ENCODE measurements at regions not wholly inside any gene's neighbourhood (a gene's known extent, or its start where the extent isn't known, plus 50 kb on each side); places are given as distances from the start of the nearest gene placed in this dataset.
"Not testable (repeated sequence)": the region's sequence is repeated elsewhere in the genome, so short reads cannot be mapped to it uniquely, and the experiment has no call there.

- H3K4me3 Mint-ChIP-seq: no peak overlapping the region
- H3K27ac Mint-ChIP-seq: no peak overlapping the region
- H3K36me3 Mint-ChIP-seq (ENCODE audit: low read depth): no peaks in the 10 kb centered on the region
- no peaks in the 10 kb centered on the region for H3K27me3 Mint-ChIP-seq (ENCODE audit: low read depth)
- peaks cover 9% of the 10 kb centered on the region for H3K9me3 Mint-ChIP-seq
- H3K4me1 Mint-ChIP-seq (ENCODE audit: low read depth): no peaks in the 10 kb centered on the region
These were observed 756.0 kb downstream of the LUZP2 start for GRCh38 chr11:25252854-25253253.

GRCh38 chr11:25263861-25264260 lies 767.0 kb downstream of the LUZP2 start:
- not testable (repeated sequence) for H3K27ac Mint-ChIP-seq; H3K36me3 Mint-ChIP-seq (ENCODE audit: low read depth); H3K4me1 Mint-ChIP-seq (ENCODE audit: low read depth); H3K27me3 Mint-ChIP-seq (ENCODE audit: low read depth); H3K4me3 Mint-ChIP-seq
- peaks cover 20% of the 10 kb centered on the region for H3K9me3 Mint-ChIP-seq

GRCh38 chr11:25271301-25271700 lies 774.4 kb downstream of the LUZP2 start:
- Mint-ChIP-seq H3K36me3 (ENCODE audit: low read depth) (no peaks in the 10 kb centered on the region), H3K9me3 (peaks cover 13% of the 10 kb centered on the region), H3K27me3 (ENCODE audit: low read depth) (no peaks in the 10 kb centered on the region), H3K4me3 (no peak overlapping the region), H3K27ac (no peak overlapping the region), H3K4me1 (ENCODE audit: low read depth) (no peaks in the 10 kb centered on the region)

GRCh38 chr11:25272214-25272613 lies 775.4 kb downstream of the LUZP2 start:
- H3K4me3 Mint-ChIP-seq: no peak overlapping the region
- H3K27me3 Mint-ChIP-seq (ENCODE audit: low read depth): no peaks in the 10 kb centered on the region
- H3K9me3 Mint-ChIP-seq: peaks cover 9% of the 10 kb centered on the region
- no peaks in the 10 kb centered on the region for H3K36me3 Mint-ChIP-seq (ENCODE audit: low read depth)
- no peak overlapping the region for H3K27ac Mint-ChIP-seq
- H3K4me1 Mint-ChIP-seq (ENCODE audit: low read depth): no peaks in the 10 kb centered on the region

- H3K4me3 Mint-ChIP-seq; H3K36me3 Mint-ChIP-seq (ENCODE audit: low read depth); H3K4me1 Mint-ChIP-seq (ENCODE audit: low read depth); H3K27ac Mint-ChIP-seq; H3K27me3 Mint-ChIP-seq (ENCODE audit: low read depth): not testable (repeated sequence)
- H3K9me3 Mint-ChIP-seq: peaks cover 28% of the 10 kb centered on the region
These were observed 784.0 kb downstream of the LUZP2 start for GRCh38 chr11:25280821-25281220.

GRCh38 chr11:25293166-25293565 lies 796.3 kb downstream of the LUZP2 start:
- H3K36me3 Mint-ChIP-seq (ENCODE audit: low read depth): no peaks in the 10 kb centered on the region
- H3K27me3 Mint-ChIP-seq (ENCODE audit: low read depth): no peaks in the 10 kb centered on the region
- H3K4me1 Mint-ChIP-seq (ENCODE audit: low read depth): no peaks in the 10 kb centered on the region
- peaks cover 11% of the 10 kb centered on the region for H3K9me3 Mint-ChIP-seq
- H3K27ac Mint-ChIP-seq: no peak overlapping the region
- H3K4me3 Mint-ChIP-seq: no peak overlapping the region

GRCh38 chr11:25298450-25298849 lies 801.6 kb downstream of the LUZP2 start:
- Mint-ChIP-seq H3K27me3 (ENCODE audit: low read depth) (no peaks in the 10 kb centered on the region), H3K27ac (no peak overlapping the region), H3K4me1 (ENCODE audit: low read depth) (no peaks in the 10 kb centered on the region), H3K4me3 (no peak overlapping the region), H3K36me3 (ENCODE audit: low read depth) (no peaks in the 10 kb centered on the region), H3K9me3 (peaks cover 31% of the 10 kb centered on the region)

- H3K36me3 Mint-ChIP-seq (ENCODE audit: low read depth): no peaks in the 10 kb centered on the region
- peaks cover 34% of the 10 kb centered on the region for H3K9me3 Mint-ChIP-seq
- no peaks in the 10 kb centered on the region for H3K27me3 Mint-ChIP-seq (ENCODE audit: low read depth)
- no peaks in the 10 kb centered on the region for H3K4me1 Mint-ChIP-seq (ENCODE audit: low read depth)
- no peak overlapping the region for H3K27ac Mint-ChIP-seq
- H3K4me3 Mint-ChIP-seq: no peak overlapping the region
These were observed 813.0 kb downstream of the LUZP2 start for GRCh38 chr11:25309818-25310217.

- Mint-ChIP-seq H3K4me3 (no peak overlapping the region), H3K4me1 (ENCODE audit: low read depth) (no peaks in the 10 kb centered on the region), H3K36me3 (ENCODE audit: low read depth) (no peaks in the 10 kb centered on the region), H3K9me3 (peaks cover 5% of the 10 kb centered on the region), H3K27me3 (ENCODE audit: low read depth) (no peaks in the 10 kb centered on the region), H3K27ac (no peak overlapping the region)
These were observed 820.4 kb downstream of the LUZP2 start for GRCh38 chr11:25317216-25317615.

- no peaks in the 10 kb centered on the region for H3K27me3 Mint-ChIP-seq (ENCODE audit: low read depth)
- no peaks in the 10 kb centered on the region for H3K4me1 Mint-ChIP-seq (ENCODE audit: low read depth)
- no peak overlapping the region for H3K4me3 Mint-ChIP-seq
These were observed 822.3 kb downstream of the LUZP2 start for GRCh38 chr11:25319127-25319526.

GRCh38 chr11:25327656-25328055 lies 830.8 kb downstream of the LUZP2 start:
- Mint-ChIP-seq H3K27me3 (ENCODE audit: low read depth) (no peaks in the 10 kb centered on the region), H3K4me1 (ENCODE audit: low read depth) (no peaks in the 10 kb centered on the region), H3K36me3 (ENCODE audit: low read depth) (no peaks in the 10 kb centered on the region), H3K9me3 (peaks cover 15% of the 10 kb centered on the region), H3K27ac (no peak overlapping the region), H3K4me3 (no peak overlapping the region)

More at GRCh38 chr11:25319127-25319526, 822.3 kb downstream of the LUZP2 start:
- peaks cover 18% of the 10 kb centered on the region for H3K9me3 Mint-ChIP-seq
- H3K27ac Mint-ChIP-seq: no peak overlapping the region
- no peaks in the 10 kb centered on the region for H3K36me3 Mint-ChIP-seq (ENCODE audit: low read depth)

- Mint-ChIP-seq H3K27ac (no peak overlapping the region), H3K4me3 (no peak overlapping the region), H3K27me3 (ENCODE audit: low read depth) (no peaks in the 10 kb centered on the region), H3K4me1 (ENCODE audit: low read depth) (no peaks in the 10 kb centered on the region), H3K36me3 (ENCODE audit: low read depth) (no peaks in the 10 kb centered on the region), H3K9me3 (peaks cover 4% of the 10 kb centered on the region)
These were observed 842.4 kb downstream of the LUZP2 start for GRCh38 chr11:25339281-25339680.

GRCh38 chr11:25349537-25349936 lies 852.7 kb downstream of the LUZP2 start:
- Mint-ChIP-seq H3K4me3 (no peak overlapping the region), H3K36me3 (ENCODE audit: low read depth) (no peaks in the 10 kb centered on the region), H3K4me1 (ENCODE audit: low read depth) (no peaks in the 10 kb centered on the region), H3K27ac (no peak overlapping the region), H3K27me3 (ENCODE audit: low read depth) (no peaks in the 10 kb centered on the region), H3K9me3 (peaks cover 24% of the 10 kb centered on the region)

- H3K9me3 Mint-ChIP-seq: peaks cover 31% of the 10 kb centered on the region
- no peaks in the 10 kb centered on the region for H3K27me3 Mint-ChIP-seq (ENCODE audit: low read depth)
- H3K36me3 Mint-ChIP-seq (ENCODE audit: low read depth): no peaks in the 10 kb centered on the region
- H3K4me3 Mint-ChIP-seq: no peak overlapping the region
- H3K4me1 Mint-ChIP-seq (ENCODE audit: low read depth): no peaks in the 10 kb centered on the region
- H3K27ac Mint-ChIP-seq: no peak overlapping the region
These were observed 854.3 kb downstream of the LUZP2 start for GRCh38 chr11:25350899-25351803.

GRCh38 chr11:25357133-25357532 lies 860.3 kb downstream of the LUZP2 start:
- no peaks in the 10 kb centered on the region for H3K27me3 Mint-ChIP-seq (ENCODE audit: low read depth)
- no peaks in the 10 kb centered on the region for H3K36me3 Mint-ChIP-seq (ENCODE audit: low read depth)
- no peaks in the 10 kb centered on the region for H3K4me1 Mint-ChIP-seq (ENCODE audit: low read depth)
- H3K9me3 Mint-ChIP-seq: peaks cover 13% of the 10 kb centered on the region
- H3K27ac Mint-ChIP-seq: no peak overlapping the region
- no peak overlapping the region for H3K4me3 Mint-ChIP-seq
